Osteoblast (primary cell): ENCODE measurements at regions not wholly inside any gene's neighbourhood (a gene's known extent, or its start where the extent isn't known, plus 50 kb on each side); places are given as distances from the start of the nearest gene placed in this dataset.

Experiments
- DNase-seq: peaks from one replicate; pipeline ENCODE4 v3.0.0; 2011; ENCODE audit warnings: low spot score, mixed read lengths; ENCODE audit not compliant: insufficient read length; ENCODE audit errors: missing footprints
- H2AFZ ChIP-seq: 2 replicates; pipeline ENCODE4 v1.6.0; 2011; ENCODE audit warnings: mild to moderate bottlenecking, low read length
- H3K27ac ChIP-seq: 2 replicates; pipeline ENCODE4 v1.5.1; 2011; ENCODE audit warnings: mild to moderate bottlenecking, low read depth, low read length, moderate library complexity
- H3K27me3 ChIP-seq: 2 replicates; pipeline ENCODE4 v1.6.0; 2012; ENCODE audit warnings: mild to moderate bottlenecking, control low read depth, inconsistent platforms, low read length, moderate library complexity; ENCODE audit not compliant: insufficient read depth
- H3K36me3 ChIP-seq: 2 replicates; pipeline ENCODE4 v1.5.1; 2011; ENCODE audit warnings: mild to moderate bottlenecking, low read length, control low read depth, moderate library complexity; ENCODE audit not compliant: insufficient read depth
- H3K4me1 ChIP-seq: 2 replicates; pipeline ENCODE4 v1.5.1; 2011; ENCODE audit warnings: mild to moderate bottlenecking, low read length, control low read depth, moderate library complexity; ENCODE audit not compliant: insufficient read depth
- H3K4me2 ChIP-seq: 2 replicates; pipeline ENCODE4 v1.6.0; 2011; ENCODE audit warnings: mild to moderate bottlenecking, low read length; ENCODE audit not compliant: insufficient read depth
- H3K4me3 ChIP-seq: fragments of 200-600 bp; sonication (generic); 3 replicates; pipeline ENCODE4 v1.5.1; 2012; ENCODE audit warnings: mild to moderate bottlenecking, low read length, inconsistent platforms; ENCODE audit not compliant: insufficient read depth
- H3K79me2 ChIP-seq: 2 replicates; pipeline ENCODE4 v1.6.0; 2012; ENCODE audit warnings: mild to moderate bottlenecking, low read length, control low read depth, inconsistent platforms; ENCODE audit not compliant: insufficient read depth
- H3K9me3 ChIP-seq: 2 replicates; pipeline ENCODE4 v1.5.1; 2011; ENCODE audit warnings: low read depth, low read length, control low read depth
- H4K20me1 ChIP-seq: 2 replicates; pipeline ENCODE4 v1.6.0; 2012; ENCODE audit warnings: mild to moderate bottlenecking, low read length, control low read depth; ENCODE audit not compliant: insufficient read depth
- CTCF ChIP-seq: IDR thresholded peaks from 2 replicates; pipeline ENCODE4 v1.5.1; 2011; ENCODE audit warnings: mild to moderate bottlenecking, low read depth, low read length, moderate library complexity; ENCODE audit errors: extremely low read depth

DNA sequence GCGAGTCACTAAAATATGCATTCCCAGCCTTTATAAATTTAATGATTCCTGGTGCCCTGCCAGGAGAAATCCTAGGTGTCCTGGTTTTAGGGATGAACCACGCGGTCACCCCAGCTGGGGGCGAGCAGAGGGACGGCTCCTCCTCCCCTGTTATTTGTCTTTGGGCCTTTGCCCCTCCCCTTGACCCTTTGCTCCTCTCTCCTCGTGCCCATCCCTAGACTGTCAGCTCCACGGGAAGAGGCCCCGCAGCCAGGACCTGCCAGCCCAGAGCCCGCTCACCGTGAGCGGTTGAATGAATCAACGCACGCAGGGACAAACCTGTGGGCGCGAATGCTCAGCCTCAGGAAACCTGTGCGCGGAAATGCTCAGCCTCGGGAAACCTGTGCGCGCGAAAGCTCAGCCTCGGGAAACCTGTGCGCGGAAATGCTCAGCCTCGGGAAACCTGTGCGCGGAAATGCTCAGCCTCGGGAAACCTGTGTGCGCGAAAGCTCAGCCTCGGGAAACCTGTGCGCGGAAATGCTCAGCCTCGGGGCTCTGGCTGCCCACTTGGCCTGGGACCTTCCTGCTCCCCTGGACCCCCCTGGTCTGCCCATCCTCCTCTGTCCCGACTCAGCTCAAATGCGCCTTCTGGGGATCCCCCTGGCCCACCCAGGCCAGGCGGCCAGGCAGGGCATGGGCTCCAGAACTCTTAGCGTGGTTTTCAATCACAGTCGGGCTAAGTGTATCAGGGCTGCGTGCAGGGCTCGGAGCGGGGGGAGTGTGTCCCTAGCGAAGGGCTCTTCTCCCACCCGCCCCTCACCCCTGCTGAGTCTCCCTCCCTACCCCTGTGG, 140.5 kb upstream of the COL5A1 start:
- Histone ChIP-seq H3K4me2 (no peak overlapping the region), H3K4me1 (peaks cover 33% of the 10 kb centered on the region), H3K36me3 (no peaks in the 10 kb centered on the region), H3K79me2 (no peaks in the 10 kb centered on the region), H3K9me3 (no peaks in the 10 kb centered on the region), H3K27ac (no peak overlapping the region), H3K27me3 (peaks cover 13% of the 10 kb centered on the region), H4K20me1 (no peaks in the 10 kb centered on the region), H2AFZ (no peak overlapping the region), H3K4me3 (no peak overlapping the region)
- TF ChIP-seq CTCF, result no peak
- peak; percentile 65 for DNase-seq

- Histone ChIP-seq H2AFZ (no peak overlapping the region), H3K79me2 (no peaks in the 10 kb centered on the region), H4K20me1 (no peaks in the 10 kb centered on the region), H3K4me1 (peaks cover 27% of the 10 kb centered on the region), H3K9me3 (no peaks in the 10 kb centered on the region), H3K4me3 (no peak overlapping the region), H3K27me3 (peaks cover 13% of the 10 kb centered on the region), H3K27ac (no peak overlapping the region), H3K36me3 (no peaks in the 10 kb centered on the region), H3K4me2 (no peak overlapping the region)
- DNase-seq, result peak; percentile 47
- TF ChIP-seq CTCF, result no peak
Observed at GRCh38 chr9:134501761-134502265, 139.8 kb upstream of the COL5A1 start.

DNA sequence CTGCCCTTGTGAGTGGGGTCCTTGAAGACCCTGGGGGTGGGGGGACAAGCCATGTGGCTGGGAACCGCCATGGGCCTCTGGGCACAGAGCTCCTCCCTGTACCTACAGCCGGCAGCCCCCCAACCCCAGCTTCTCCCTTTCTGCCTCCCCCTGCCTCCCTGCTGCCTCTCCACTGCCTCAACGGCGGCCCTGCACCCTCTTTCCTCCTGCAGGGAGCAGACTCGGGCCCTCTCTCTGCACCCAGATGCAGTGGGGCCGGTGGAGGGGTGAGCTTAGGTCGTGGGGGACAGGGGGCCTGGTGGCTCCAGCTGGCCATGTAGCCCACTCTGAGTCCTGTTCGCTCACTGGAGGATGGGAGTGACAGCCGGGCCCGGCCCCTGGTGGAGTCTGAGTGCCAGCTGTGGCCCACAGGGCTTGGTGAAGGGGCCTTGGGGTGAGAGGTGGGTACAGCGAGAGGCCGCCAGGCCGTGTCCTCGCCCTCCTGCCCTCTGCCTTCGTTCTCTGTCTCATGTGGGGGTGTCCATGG, 139.3 kb upstream of the COL5A1 start:
- Histone ChIP-seq H2AFZ (peak overlapping the region; percentile 94), H3K4me2 (peak overlapping the region; percentile 13), H3K27me3 (peaks cover 13% of the 10 kb centered on the region)

More for the DNA sequence above, 139.3 kb upstream of the COL5A1 start:
- DNase-seq, result peak; percentile 59
- H3K9me3 ChIP-seq, result no peaks in the 10 kb centered on the region
- no peak for TF ChIP-seq CTCF
- no peak overlapping the region for H3K4me3 ChIP-seq
- H3K36me3 ChIP-seq, result no peaks in the 10 kb centered on the region
- no peaks in the 10 kb centered on the region for H3K79me2 ChIP-seq
- no peaks in the 10 kb centered on the region for H4K20me1 ChIP-seq
- peak overlapping the region; percentile 90 for H3K27ac ChIP-seq
- peaks cover 21% of the 10 kb centered on the region for H3K4me1 ChIP-seq
